AG04449 (cell line): ENCODE measurements at regions not wholly inside any gene's neighbourhood (a gene's known extent, or its start where the extent isn't known, plus 50 kb on each side); places are given as distances from the start of the nearest gene placed in this dataset.

Experiments used
- CTCF ChIA-PET: fragments of 350-600 bp; formaldehyde crosslinking; extraction: SDS; loops from one replicate; lab custom pipeline; 2021; ENCODE audit warnings: antibody characterized with exemption; lab: Yijun Ruan, JAX
- POLR2A ChIA-PET: fragments of 400-600, 350-600 bp; formaldehyde crosslinking; extraction: SDS; loops from one replicate; lab custom pipeline; 2020; ENCODE audit warnings: antibody characterized with exemption, inconsistent platforms; lab: Yijun Ruan, JAX
- DNase-seq: peaks from one replicate; pipeline ENCODE4 v3.0.0-alpha.2; 2010; ENCODE audit warnings: low read depth, low spot score
- H3K4me3 ChIP-seq: 2 replicates; pipeline ENCODE4 v1.5.1; 2011; ENCODE audit warnings: low read depth, mild to moderate bottlenecking, control low read depth, low read length
- TF ChIP-seq, protein P1 (sequence below): IDR thresholded peaks from one replicate; pipeline ENCODE4 v1.5.1; 2011; ENCODE audit warnings: mild to moderate bottlenecking, moderate library complexity, low read length, control low read depth, inconsistent platforms; ENCODE audit not compliant: insufficient read depth; ENCODE audit errors: missing control alignments

DNA sequence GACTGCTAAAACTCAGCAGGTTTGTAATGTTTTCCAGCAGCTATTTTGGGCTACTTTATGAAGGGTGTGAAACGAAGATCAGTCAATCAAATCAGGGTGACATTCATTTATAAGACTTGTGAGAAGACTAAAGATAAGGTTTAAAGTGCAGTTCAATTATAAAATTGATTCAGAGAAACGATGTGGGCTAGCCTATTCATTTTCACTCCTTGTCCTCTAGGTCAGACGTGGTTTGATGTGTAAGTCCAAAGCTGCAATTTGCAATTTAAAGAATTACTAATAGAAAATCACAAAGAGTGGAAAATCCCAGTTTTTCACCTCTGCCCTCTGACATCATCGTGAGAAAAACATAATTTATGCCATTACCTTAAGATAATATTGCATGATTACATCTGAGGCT lies 243.5 kb upstream of the NOVA1 start:
- DNase-seq = no peak
- CTCF ChIA-PET = no interaction called here
- POLR2A ChIA-PET = no interaction called here
- TF ChIP-seq, protein P1, sequence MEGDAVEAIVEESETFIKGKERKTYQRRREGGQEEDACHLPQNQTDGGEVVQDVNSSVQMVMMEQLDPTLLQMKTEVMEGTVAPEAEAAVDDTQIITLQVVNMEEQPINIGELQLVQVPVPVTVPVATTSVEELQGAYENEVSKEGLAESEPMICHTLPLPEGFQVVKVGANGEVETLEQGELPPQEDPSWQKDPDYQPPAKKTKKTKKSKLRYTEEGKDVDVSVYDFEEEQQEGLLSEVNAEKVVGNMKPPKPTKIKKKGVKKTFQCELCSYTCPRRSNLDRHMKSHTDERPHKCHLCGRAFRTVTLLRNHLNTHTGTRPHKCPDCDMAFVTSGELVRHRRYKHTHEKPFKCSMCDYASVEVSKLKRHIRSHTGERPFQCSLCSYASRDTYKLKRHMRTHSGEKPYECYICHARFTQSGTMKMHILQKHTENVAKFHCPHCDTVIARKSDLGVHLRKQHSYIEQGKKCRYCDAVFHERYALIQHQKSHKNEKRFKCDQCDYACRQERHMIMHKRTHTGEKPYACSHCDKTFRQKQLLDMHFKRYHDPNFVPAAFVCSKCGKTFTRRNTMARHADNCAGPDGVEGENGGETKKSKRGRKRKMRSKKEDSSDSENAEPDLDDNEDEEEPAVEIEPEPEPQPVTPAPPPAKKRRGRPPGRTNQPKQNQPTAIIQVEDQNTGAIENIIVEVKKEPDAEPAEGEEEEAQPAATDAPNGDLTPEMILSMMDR = no peak
- H3K4me3 ChIP-seq = no peak overlapping the region

- POLR2A ChIA-PET = no interaction called here
- DNase-seq = peak; percentile 3
- CTCF ChIA-PET = no interaction called here
- no peak overlapping the region for H3K4me3 ChIP-seq
- TF ChIP-seq, protein P1 = no peak
These were observed 244.3 kb upstream of the NOVA1 start for GRCh38 chr14:26841920-26842741.

DNA sequence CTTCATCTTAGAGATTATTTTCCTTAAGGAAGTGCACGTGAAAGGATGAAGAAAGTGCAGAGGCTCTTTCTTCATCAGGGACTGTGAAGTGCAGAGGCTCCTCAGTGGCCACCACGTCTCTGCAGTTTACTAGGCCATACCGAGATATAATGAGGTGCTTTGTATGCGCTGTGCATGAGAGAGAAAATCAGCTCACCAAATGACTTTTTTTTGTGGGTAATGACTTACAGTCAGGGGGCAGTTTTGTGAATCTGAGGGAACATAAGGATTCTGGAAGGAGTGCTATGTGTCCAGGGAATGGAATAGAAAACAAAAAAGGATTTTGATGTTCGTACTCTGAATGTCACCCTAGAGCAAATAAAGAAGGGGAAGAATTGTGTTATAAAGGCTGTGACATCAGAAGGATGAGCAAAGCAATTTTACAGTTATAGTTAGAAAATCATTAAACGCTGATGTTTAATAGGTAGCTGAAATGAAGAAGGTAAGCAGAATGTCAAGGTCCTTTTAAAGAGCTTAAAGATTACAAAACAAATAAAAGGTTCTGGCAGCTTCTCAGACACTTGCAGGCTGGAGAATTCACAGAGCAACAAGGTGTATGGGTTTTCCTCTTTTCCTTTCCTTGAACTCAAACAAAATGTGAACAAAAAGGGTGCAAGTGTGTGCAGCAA lies 247.5 kb upstream of the NOVA1 start:
- POLR2A ChIA-PET = no interaction called here
- DNase-seq = no peak
- CTCF ChIA-PET = no interaction called here
- no peak overlapping the region for H3K4me3 ChIP-seq
- TF ChIP-seq, protein P1 = no peak

GRCh38 chr14:26846388-26846787 lies 248.6 kb upstream of the NOVA1 start:
- DNase-seq = no peak
- POLR2A ChIA-PET = no interaction called here
- CTCF ChIA-PET = no interaction called here
- TF ChIP-seq, protein P1 = no peak
- no peak overlapping the region for H3K4me3 ChIP-seq

DNA sequence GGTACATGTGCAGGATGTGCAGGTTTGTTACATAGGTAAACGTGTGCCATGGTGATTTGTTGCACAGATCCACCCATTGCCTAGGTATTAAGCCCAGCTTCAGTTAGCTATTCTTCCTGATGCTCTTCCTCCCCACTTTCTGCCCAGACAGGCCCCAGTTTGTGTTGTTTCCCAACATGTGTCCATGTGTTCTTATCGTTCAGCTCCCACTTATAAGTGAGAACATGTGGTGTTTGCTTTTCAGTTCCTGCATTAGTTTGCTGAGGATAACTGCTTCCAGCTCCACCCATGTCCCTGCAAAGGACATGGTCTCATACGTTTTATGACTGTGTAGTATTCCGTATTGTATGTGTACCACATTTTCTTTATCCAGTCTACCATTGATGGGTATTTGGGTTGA lies 251.7 kb upstream of the NOVA1 start:
- DNase-seq = no peak
- TF ChIP-seq, protein P1 = no peak
- no peak overlapping the region for H3K4me3 ChIP-seq
- ChIA-PET POLR2A (no interaction called here), CTCF (no interaction called here)

GRCh38 chr14:26851793-26852192 lies 254.0 kb upstream of the NOVA1 start:
- ChIA-PET CTCF (no interaction called here), POLR2A (no interaction called here)
- TF ChIP-seq, protein P1 = no peak
- no peak overlapping the region for H3K4me3 ChIP-seq
- no peak for DNase-seq
